ENCODE measurements at regions not wholly inside any gene's neighbourhood (a gene's known extent, or its start where the extent isn't known, plus 50 kb on each side); places are given as distances from the start of the nearest gene placed in this dataset.
"Not testable (repeated sequence)": the region's sequence is repeated elsewhere in the genome, so short reads cannot be mapped to it uniquely, and the experiment has no call there.

DNA sequence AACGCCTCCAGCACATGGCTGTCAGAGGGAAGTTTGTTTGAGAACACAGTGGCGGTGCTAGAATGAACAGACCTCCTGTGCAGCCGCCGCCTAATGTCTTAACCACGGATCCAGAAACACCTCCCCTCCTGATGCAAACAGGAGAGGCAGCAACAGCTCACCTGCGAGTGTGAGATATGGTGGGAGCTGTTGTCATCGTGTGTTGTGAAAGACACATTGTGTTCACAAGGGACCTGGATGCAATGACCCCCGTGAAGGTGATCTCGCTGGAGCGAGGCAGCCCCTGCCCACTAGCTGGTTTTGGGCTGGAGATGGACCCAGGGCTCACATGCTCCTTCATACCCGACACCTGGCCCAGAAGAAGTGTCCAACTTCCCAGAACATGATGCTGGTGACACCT, 315.3 kb upstream of the C1orf174 start:
- DNase-seq (ENCODE audit: low read depth, low spot score), result no peak

DNA sequence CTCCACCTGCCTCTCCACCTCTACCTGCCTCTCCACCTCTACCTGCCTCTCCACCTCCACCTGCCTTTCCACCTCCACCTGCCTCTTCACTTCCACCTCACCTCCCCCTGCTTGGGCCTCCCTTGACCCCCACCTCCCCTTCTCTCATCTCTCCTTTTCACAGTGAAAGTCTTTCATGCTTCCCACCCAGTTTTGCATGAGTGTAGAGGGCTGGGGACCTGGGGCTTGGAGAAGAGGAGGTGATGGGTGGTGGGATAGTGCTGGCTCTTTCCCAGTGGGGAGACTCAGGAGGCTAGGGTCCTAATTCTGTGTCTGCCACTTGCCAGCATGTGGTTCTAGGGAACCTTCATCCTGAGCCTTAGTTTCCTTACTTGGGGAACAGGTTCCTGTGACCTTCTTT, 316.2 kb upstream of the C1orf174 start:
- no peak for DNase-seq (ENCODE audit: low read depth, low spot score)

GRCh38 chr1:4218619-4219018, 318.5 kb upstream of the C1orf174 start:
- DNase-seq (ENCODE audit: low read depth, low spot score), result no peak

- DNase-seq (ENCODE audit: low read depth, low spot score), result no peak
Measured at GRCh38 chr1:4219111-4219510, 319.0 kb upstream of the C1orf174 start.

DNA sequence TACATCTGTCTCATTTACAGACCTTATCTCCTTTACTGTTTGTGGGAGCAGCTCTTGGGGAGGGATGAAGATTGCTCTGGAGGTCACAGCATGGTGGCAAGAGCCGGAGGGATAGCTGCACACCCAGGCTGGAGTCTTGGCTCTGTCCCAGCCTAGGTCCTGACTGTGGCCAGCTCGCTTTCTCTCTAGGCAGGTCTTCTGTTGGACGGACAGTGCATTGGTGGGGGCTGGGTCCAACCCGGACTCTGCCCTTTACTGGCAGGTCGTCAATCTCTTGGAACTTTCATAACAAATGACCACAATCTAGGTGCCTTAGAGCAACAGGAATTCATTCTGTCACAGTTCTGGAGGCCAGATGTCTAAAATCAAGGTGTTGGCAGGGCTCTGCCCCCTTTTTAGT, 319.8 kb upstream of the C1orf174 start:
- DNase-seq (ENCODE audit: low read depth, low spot score), result no peak

GRCh38 chr1:4220362-4220761, 320.3 kb upstream of the C1orf174 start:
- DNase-seq (ENCODE audit: low read depth, low spot score), result no peak

DNA sequence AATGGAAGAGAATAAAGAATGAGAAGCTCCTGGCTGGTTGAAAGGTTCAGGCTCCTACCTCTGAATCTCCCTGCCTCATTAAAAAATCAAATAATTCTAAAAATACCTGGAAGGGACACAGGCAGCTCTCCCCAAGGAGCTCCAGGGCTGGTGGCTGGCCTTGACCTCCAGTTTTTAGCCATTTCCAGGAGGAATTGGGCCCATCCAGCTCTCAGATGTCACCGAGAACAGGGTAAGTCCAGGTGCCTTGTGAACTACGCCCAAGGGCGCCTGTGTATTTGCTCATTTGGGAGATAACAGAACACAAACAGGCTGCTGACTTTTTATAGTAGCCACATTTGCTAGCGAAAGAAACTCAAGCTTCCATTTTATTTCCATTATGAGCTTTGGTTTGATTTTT, 321.0 kb upstream of the C1orf174 start:
- DNase-seq (ENCODE audit: low read depth, low spot score), result no peak

GRCh38 chr1:4224684-4225467, 324.8 kb upstream of the C1orf174 start:
- no peak for DNase-seq (ENCODE audit: low read depth, low spot score)

- no peak for DNase-seq (ENCODE audit: low read depth, low spot score)
Measured at GRCh38 chr1:4227986-4228385, 327.9 kb upstream of the C1orf174 start.

DNA sequence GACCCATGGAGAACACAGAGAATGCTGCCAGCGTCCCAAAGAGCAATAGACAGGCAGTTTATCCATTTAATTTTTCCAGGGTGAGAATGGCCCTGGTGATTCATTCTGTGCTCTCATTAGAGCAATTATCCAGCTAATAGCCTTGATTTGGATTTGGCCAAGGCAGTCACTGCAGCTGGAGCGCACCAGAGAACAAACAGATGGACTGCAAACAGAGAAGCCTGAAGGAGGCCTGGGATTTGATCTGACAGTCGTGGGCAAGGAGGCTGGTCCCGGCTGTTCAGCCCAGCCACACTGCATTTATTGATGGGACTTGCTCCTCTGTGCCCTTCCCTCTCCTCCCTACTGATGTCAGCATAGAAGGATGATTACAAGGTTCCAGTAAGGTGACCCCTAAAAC, 353.9 kb upstream of the C1orf174 start:
- no peak for DNase-seq (ENCODE audit: low read depth, low spot score)

DNA sequence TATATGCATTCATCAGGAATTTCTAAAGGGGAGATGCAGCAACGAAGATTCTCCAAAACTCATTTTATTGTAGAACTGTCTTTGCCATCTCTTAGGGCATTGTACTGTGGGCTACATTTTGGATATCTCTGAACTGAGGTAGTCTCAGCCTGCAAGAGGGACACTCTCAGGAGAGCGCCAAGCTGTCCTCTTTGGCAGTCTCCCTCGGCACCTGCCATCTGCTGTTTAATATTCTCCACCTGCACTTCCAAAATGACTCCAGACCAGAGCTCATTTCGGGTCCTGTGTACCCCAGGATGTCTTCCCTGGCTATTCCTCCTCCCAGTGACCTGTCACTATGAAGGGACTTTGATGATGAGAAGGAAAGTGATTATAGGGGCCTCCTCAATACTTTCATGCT, 356.3 kb upstream of the C1orf174 start:
- no peak for DNase-seq (ENCODE audit: low read depth, low spot score)

DNA sequence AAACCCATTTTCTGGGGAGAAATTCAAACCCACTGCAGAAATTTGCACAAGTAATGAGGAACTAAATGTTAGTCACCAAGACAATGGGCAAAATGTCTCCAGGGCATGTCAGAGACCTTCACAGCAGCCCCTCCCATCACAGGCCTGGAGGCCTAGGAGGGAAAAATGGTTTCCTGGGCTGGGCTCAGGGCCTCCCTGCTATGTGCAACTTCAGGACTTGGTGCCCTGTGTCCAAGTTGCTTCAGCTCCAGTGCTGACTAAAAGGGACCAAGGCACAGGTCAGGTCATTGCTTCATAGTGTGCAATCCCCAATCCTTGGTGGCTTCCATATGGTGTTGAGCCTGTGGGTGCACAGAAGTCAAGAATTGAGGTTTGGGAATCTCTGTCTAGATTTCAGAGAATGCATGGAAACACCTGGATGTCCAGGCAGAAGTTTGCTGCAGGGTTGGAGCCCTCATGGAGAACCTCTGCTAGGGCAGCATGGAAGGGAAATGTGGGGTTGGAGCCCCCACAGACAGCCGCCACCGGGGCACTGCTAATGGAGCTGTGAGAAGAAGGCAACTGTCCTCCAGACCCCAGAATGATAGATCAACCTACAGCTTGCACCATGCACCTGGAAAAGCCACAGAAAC, 358.2 kb upstream of the C1orf174 start:
- DNase-seq (ENCODE audit: low read depth, low spot score), result not testable (repeated sequence)

GRCh38 chr1:4261327-4261726, 361.3 kb upstream of the C1orf174 start:
- no peak for DNase-seq (ENCODE audit: low read depth, low spot score)

DNA sequence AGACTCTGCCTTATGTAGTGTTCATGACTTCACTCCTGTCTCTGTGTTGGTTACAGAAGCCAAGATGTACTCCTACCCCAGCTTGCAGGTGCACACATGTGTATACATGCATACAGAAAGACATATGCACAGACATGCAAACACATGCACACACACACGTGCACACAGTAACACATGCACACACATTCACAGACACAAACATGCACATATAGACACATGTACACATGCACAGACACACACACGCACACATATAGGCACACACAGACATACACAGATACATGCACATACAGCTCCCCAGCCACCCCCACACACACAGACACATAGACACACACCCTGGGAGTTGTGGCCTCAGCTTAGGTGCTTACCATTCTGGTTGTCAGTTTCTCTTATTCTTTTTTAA, 362.6 kb upstream of the C1orf174 start:
- DNase-seq (ENCODE audit: low read depth, low spot score), result no peak

DNA sequence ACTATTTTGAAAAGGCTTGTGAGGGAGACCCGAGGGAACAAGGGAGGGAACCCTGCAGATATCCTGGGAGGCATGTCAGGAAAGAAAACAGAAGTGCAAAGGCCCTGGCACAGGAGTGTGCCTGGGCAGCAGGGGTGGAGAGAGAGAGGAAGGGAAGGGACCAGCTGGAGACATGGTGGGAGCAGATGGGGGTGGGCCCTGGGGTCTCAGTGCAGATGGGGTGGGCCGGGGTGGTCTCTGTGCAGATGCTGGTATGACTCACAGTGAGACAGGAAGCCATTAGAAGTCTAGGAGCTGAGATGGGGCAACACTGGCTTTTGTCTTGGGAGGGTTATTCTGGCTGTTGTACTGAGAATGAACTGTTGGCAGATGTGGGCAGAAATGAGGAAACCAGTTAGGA, 363.6 kb upstream of the C1orf174 start:
- DNase-seq (ENCODE audit: low read depth, low spot score), result no peak

DNA sequence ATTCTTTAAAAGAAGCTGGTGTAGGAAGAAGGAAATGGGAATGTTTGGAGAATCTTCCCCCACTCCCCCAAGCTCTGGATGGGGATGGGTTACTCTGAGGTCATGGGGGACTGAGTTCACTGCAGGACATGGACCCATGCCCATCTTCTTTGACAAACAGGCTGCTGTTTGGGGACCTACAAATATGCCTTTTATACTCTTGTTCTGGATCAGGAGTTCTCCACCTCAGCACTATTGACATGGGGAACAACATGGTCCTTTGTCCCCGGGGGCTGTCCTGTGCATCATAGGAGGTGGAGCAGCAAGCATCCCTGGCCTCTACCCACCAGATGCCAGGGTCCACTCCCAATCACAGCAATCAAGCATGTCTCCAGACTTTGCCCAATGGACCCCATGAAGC, 365.8 kb upstream of the C1orf174 start:
- DNase-seq (ENCODE audit: low read depth, low spot score), result no peak

DNA sequence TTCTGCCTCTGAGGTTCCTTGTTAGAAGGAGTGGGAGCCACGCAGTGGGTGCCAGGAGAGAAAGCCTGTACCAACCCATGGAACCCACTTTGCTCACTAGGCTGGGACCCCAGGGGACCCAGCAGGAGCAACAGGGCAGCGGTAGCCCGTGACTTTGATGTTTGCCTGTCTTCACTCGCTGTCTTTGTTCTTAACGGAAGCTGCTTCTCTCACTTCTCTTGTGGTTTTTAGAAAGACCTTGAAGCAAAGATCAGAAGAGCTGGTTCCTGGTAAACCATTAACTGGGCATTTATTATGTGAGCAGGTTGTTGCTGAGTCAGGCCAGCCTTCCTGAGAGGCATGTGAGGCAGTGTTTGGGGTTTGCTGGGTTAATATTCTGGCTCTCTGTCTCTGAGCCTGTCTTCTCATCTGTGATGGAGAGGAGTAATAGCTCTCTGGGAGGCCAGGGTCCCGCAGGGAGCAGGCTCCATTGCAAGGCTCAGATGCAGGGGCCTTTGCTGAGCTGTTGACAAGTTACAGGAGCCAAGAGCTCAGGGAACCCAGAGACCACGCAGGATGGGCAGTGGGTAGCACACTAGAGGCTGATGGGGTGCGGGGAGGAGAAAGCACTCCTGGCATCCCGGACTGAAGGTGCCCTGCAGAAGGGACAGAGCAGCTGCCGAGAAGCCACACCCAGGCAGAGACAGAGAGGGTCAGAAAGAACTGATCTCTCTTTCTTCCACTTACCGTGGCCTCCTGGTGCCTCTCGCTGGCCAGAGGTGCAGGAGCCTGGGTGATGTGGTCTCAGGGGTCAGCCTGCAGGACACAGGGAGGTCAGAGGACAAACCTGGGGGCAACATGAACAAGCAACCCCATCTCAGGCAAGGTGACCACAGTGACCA, 367.5 kb upstream of the C1orf174 start:
- no peak for DNase-seq (ENCODE audit: low read depth, low spot score)

- DNase-seq (ENCODE audit: low read depth, low spot score), result no peak
Measured at GRCh38 chr1:4268262-4268888, 368.3 kb upstream of the C1orf174 start.

- DNase-seq (ENCODE audit: low read depth, low spot score), result no peak
Measured at GRCh38 chr1:4268889-4269284, 368.8 kb upstream of the C1orf174 start.

DNA sequence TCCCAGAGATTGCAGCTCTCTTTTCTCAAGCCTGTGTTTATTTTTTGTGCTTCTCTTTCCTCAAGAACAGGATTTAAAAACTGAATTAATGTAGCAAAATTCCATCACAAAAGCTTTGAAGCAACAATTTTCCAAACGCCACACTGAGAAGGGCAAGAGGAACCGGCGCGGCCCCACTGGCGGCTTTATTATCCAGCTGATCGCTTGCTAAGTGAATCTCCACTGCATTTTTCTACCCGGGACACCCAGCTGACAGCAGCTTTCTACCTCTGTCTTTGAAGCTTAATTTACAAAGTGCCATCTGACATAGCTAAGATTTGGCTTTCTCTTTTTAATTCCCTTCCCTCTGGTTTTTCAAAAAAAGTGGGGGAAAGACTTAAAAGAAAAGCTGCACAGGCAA, 369.3 kb upstream of the C1orf174 start:
- no peak for DNase-seq (ENCODE audit: low read depth, low spot score)

DNA sequence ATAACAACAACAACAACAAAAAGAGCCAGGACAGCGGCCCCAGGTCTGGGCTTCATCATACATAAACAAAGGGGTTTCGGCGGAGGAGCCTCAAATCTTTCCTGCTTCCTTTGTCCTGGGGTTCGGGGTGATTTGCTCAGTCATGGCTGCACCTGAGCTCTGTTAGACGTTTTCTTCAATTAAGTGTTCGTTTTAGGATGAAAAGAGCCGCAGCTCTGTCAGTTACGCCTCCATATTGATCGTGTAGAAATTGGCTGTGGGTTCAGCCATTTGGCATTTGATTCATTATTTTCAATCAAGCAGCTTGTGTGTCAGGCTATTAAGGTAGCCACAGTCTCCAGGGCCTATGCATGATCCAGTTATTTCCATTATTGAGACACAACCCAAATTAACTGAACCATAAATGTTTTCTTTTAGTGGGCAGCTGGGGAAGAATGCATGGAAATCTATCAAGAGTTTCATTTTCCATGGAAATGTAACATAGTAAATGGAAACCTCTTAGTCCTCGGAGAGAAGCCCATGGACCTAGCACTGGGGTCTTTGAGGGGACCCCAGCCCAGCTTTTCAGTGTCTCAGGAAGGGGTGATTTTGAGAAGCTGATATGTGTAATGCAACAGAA, 370.0 kb upstream of the C1orf174 start:
- no peak for DNase-seq (ENCODE audit: low read depth, low spot score)

Data from activated CD4-positive, CD25-positive, alpha-beta regulatory T cell treated with anti-CD3 and anti-CD28 coated beads, Interleukin-2, amount 50 U/mL, for 16 hours (primary cell).